Lower leg skin (tissue), 4 donors: ENCODE measurements at regions not wholly inside any gene's neighbourhood (a gene's known extent, or its start where the extent isn't known, plus 50 kb on each side); places are given as distances from the start of the nearest gene placed in this dataset.

ENCODE experiments used
- DNase-seq, 2 donors: peaks; one replicate each; pipeline ENCODE4 v3.0.0-alpha.2; 2019; ENCODE audit warnings: low spot score in 2 of 2
- H3K4me3 ChIP-seq: fragments of 200-600 bp; sonication (generic); 2 replicates; pipeline ENCODE4 v1.5.1; 2017; ENCODE audit warnings: mild to moderate bottlenecking, low read depth; ENCODE audit not compliant: poor library complexity, severe bottlenecking
- POLR2A ChIP-seq, 2 donors: fragments of 450-650 bp; IDR thresholded peaks; one replicate each; pipeline ENCODE4 v1.6.1; 2016 to 2017; ENCODE audit warnings: antibody characterized with exemption in 2 of 2, mild to moderate bottlenecking in 1 of 2, moderate library complexity in 1 of 2
- WGBS, 2 donors: methylation state at CpG; one replicate each; pipeline ENCODE4 v1.1.5; 2018; 5-methylcytosine and 5-hydroxymethylcytosine counted together
- intact Hi-C: fragments of 100-400 bp; cut with DNase I; formaldehyde crosslinking; loops from one replicate; pipeline ENCODE4 v1.15.0; 2023; ENCODE audit warnings: low total_unique reads
- TF ChIP-seq, protein P1 (sequence below), 3 donors: fragments of 450-650 bp; IDR thresholded peaks; one replicate each; pipeline ENCODE4 v1.5.1; 2016; ENCODE audit warnings: antibody characterized with exemption in 3 of 3, mild to moderate bottlenecking in 3 of 3, moderate library complexity in 2 of 3

DNA sequence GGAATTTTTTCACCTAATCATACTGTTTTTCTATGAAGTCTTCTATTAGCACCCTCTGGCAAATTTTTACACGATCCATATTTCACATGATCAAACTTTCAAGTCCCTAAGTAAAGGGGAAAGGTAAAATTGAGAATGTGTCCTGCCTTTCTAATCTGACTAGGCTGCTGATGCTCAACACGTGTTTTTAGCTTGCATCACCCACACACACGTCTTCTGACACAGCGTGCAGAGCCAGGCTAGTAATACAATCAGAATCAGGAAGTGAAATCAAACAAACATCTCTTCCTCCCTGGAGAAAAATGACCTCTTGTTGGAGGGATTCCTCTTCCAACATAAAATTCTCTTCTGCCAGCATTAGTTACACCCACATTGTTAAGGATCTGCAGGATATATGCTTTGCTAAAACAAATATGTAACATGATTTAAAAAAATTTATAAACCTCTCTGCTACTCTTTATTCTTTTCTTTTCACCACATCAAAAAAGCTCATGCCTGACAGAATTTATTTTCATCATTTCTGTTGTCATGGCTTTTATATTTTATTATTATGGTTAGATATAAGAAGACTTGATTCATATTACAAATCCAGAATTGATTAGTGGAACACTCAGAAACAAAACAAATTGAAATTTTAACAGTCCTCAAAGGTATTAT is 122.4 kb downstream of the RAP2B start:
- intact Hi-C loops = no loop called here
- TF ChIP-seq POLR2A (IDR thresholded peaks at IDR 0.05) = no peak
- TF ChIP-seq, protein P1, sequence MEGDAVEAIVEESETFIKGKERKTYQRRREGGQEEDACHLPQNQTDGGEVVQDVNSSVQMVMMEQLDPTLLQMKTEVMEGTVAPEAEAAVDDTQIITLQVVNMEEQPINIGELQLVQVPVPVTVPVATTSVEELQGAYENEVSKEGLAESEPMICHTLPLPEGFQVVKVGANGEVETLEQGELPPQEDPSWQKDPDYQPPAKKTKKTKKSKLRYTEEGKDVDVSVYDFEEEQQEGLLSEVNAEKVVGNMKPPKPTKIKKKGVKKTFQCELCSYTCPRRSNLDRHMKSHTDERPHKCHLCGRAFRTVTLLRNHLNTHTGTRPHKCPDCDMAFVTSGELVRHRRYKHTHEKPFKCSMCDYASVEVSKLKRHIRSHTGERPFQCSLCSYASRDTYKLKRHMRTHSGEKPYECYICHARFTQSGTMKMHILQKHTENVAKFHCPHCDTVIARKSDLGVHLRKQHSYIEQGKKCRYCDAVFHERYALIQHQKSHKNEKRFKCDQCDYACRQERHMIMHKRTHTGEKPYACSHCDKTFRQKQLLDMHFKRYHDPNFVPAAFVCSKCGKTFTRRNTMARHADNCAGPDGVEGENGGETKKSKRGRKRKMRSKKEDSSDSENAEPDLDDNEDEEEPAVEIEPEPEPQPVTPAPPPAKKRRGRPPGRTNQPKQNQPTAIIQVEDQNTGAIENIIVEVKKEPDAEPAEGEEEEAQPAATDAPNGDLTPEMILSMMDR (IDR thresholded peaks at IDR 0.05) = no peak
- WGBS, 2 donors = 1 to 6% methylated on average over 4 of the region's 4 CpGs
- no peak overlapping the region for H3K4me3 ChIP-seq
- DNase-seq = peak; percentile 86 to 90

DNA sequence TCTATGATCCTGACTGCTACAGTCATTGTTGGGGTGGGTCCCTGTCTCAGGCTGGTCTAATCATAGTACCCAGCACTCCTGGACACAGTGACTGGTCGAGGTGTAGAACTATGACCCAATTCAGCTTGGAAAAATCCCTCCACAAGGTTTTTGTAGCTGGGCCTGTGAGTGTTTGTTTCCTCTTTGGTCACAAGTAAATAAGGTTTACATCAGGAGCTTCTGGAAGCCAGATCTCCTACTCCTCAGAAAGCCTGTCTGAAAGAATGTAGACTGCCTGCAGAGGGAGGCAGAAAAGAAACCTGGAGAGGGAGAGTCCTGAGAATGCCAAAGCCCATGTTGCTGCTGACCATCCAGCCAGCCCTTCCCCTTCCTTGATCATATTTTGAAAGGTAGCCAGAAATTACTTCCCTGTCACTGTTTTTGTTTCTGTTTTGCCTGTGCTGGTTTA is 123.2 kb downstream of the RAP2B start:
- TF ChIP-seq POLR2A (IDR thresholded peaks at IDR 0.05) = no peak
- TF ChIP-seq, protein P1 (IDR thresholded peaks at IDR 0.05) = no peak
- intact Hi-C loops = no loop called here
- H3K4me3 ChIP-seq = no peak overlapping the region
- WGBS, 2 donors = 21 to 44% methylated on average over 1 of the region's 1 CpG
- no peak for DNase-seq

DNA sequence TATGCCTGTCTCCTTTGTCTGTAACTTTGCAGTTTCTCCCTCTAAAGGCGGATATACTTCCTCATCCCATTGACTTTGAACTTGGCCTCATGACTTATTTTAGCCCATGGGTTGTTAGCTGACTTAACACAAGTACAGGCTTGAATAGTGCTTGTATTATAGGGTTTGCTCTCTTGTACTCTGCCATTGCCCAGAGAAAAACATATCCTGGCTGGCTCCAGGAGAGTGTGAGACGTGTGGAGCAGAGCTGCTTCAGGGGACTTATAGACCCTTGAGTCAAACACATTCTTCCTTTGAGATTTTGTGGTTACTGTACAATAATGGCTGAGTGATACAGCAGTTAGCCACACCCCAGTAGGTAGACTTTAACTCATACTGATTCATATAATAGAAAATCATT is 124.0 kb downstream of the RAP2B start:
- WGBS, 2 donors = 51 to 56% methylated on average over 2 of the region's 2 CpGs
- H3K4me3 ChIP-seq = no peak overlapping the region
- TF ChIP-seq, protein P1 (IDR thresholded peaks at IDR 0.05) = no peak
- no peak for TF ChIP-seq POLR2A (IDR thresholded peaks at IDR 0.05)
- no peak for DNase-seq
- intact Hi-C loops = no loop called here

DNA sequence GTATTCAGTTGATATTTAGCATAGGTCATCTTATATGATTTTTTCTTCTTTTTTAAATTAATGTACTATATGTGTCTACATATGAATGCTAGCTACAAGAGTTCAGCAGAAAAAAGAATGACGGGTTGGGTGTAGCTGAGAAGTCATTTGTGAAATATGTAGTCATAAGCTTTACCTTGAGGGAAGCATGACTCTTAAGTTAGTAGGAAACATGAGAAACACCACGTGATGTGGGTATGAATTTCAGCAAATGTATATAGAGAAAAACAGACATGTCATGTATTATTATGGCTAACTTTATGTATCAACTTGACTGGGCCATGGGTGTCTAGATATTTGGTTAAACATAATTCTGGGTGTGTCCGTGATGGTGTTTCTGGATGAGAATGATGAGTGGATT is 125.0 kb downstream of the RAP2B start:
- WGBS, 2 donors = 88 to 92% methylated on average over 3 of the region's 3 CpGs
- intact Hi-C loops = no loop called here
- TF ChIP-seq, protein P1 (IDR thresholded peaks at IDR 0.05) = no peak
- no peak for TF ChIP-seq POLR2A (IDR thresholded peaks at IDR 0.05)

DNA sequence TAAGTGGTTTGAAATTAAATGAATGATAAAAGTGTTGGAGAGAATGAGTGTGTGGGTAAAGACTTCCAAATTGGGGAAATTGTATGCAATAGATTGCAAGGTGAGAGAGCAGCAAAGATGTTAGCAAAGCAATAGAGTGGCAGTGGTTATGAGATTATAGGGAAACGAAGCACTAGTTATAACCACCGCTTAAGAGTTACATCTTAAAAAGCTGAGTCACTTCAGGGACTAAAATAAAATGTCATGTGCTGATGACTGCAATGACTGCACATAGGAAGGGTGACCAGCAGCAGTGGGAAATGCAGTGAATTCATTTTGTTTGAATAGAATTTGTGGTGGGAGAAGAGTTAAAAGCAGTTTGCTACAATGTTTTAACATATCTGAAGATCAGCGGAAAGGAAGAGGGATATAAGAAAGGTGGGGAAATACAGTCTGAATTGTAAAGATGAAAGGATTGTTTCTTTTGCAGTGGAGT is 127.3 kb downstream of the RAP2B start:
- TF ChIP-seq, protein P1 (IDR thresholded peaks at IDR 0.05) = no peak
- TF ChIP-seq POLR2A (IDR thresholded peaks at IDR 0.05) = no peak
- WGBS, 2 donors = 64 to 66% methylated on average over 3 of the region's 3 CpGs
- intact Hi-C loops = no loop called here
- H3K4me3 ChIP-seq = no peak overlapping the region
- DNase-seq = no peak

More for the DNA sequence above, 125.0 kb downstream of the RAP2B start:
- no peak for DNase-seq
- no peak overlapping the region for H3K4me3 ChIP-seq
